Ascending aorta (tissue), 2 donors: ENCODE measurements at regions not wholly inside any gene's neighbourhood (a gene's known extent, or its start where the extent isn't known, plus 50 kb on each side); places are given as distances from the start of the nearest gene placed in this dataset.
"Not testable (repeated sequence)": the region's sequence is repeated elsewhere in the genome, so short reads cannot be mapped to it uniquely, and the experiment has no call there.

Experiments
- DNase-seq, 2 donors: peaks; one replicate each; pipeline ENCODE4 v3.0.0-alpha.2; 2019; ENCODE audit warnings: low spot score in 2 of 2
- H3K27ac ChIP-seq, 2 donors: fragments of 200-600 bp; sonication (generic); one replicate each; pipeline ENCODE4 v1.5.1; 2016 to 2017; ENCODE audit warnings: mild to moderate bottlenecking in 1 of 2
- H3K27me3 ChIP-seq: fragments of 200-600 bp; sonication (generic); one replicate; pipeline ENCODE4 v1.5.1; 2017
- H3K36me3 ChIP-seq, 2 donors: fragments of 200-600 bp; sonication (generic); one replicate each; pipeline ENCODE4 v1.5.1; 2016
- H3K4me1 ChIP-seq, 2 donors: fragments of 200-600 bp; sonication (generic); one replicate each; pipeline ENCODE4 v1.5.1; 2016 to 2017; ENCODE audit warnings: mild to moderate bottlenecking in 1 of 2
- H3K4me3 ChIP-seq, 2 donors: fragments of 200-600 bp; sonication (generic); one replicate each; pipeline ENCODE4 v1.5.1; 2016 to 2017; ENCODE audit warnings: mild to moderate bottlenecking in 1 of 2
- H3K9me3 ChIP-seq, 2 donors: fragments of 200-600 bp; sonication (generic); one replicate each; pipeline ENCODE4 v1.5.1; 2016
- intact Hi-C: fragments of 100-400 bp; cut with DNase I; formaldehyde crosslinking; loops from one replicate; pipeline ENCODE4 v1.15.1; 2023
- TF ChIP-seq, protein P1 (sequence below), 3 experiments: fragments of 200-600 bp in 2 of 3; fragments of 450-650 bp in 1 of 3; sonication (generic) in 2 of 3; IDR thresholded peaks; one replicate each; pipeline ENCODE4 v1.5.1; 2016 to 2019; ENCODE audit warnings: antibody characterized with exemption in 3 of 3, mild to moderate bottlenecking in 1 of 3, moderate library complexity in 1 of 3

- Histone ChIP-seq H3K4me1 (peaks cover 0 to 4% of the 10 kb centered on the region in 2 donors), H3K9me3 (no peaks in the 10 kb centered on the region), H3K36me3 (no peaks in the 10 kb centered on the region), H3K27me3 (no peaks in the 10 kb centered on the region), H3K27ac (no peak overlapping the region), H3K4me3 (no peak overlapping the region)
- intact Hi-C loops = loop anchor here (1.0 kb wide), 1 partner anchor 180 kb away; no protein-coding TSS in a partner anchor
- no peak for DNase-seq
- TF ChIP-seq, protein P1, sequence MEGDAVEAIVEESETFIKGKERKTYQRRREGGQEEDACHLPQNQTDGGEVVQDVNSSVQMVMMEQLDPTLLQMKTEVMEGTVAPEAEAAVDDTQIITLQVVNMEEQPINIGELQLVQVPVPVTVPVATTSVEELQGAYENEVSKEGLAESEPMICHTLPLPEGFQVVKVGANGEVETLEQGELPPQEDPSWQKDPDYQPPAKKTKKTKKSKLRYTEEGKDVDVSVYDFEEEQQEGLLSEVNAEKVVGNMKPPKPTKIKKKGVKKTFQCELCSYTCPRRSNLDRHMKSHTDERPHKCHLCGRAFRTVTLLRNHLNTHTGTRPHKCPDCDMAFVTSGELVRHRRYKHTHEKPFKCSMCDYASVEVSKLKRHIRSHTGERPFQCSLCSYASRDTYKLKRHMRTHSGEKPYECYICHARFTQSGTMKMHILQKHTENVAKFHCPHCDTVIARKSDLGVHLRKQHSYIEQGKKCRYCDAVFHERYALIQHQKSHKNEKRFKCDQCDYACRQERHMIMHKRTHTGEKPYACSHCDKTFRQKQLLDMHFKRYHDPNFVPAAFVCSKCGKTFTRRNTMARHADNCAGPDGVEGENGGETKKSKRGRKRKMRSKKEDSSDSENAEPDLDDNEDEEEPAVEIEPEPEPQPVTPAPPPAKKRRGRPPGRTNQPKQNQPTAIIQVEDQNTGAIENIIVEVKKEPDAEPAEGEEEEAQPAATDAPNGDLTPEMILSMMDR (IDR thresholded peaks at IDR 0.05) = peak; percentile 37 to 63 (median 43)
Observed at GRCh38 chr2:138090330-138090729, 126.1 kb downstream of the HNMT start.

DNA sequence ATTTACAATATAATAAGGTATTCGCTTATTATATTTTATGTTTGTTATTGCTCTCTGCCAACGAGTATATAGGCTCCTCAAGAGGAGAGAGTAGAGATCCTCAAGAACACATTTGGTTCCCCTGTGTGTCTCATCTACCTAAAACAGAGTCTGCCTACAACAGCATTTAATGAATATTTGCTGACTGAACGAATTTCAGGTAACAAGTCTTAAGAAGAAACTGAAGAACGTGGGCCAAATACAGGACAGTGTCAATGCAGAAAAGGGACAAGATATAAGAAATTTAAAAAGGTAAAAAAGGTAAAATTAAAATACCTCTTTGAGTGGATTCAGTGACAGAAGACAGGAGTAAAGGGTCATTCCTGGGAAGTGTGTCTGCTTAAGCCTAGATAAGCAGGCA is 129.2 kb downstream of the HNMT start:
- TF ChIP-seq, protein P1 (IDR thresholded peaks at IDR 0.05) = no peak
- no peak for DNase-seq
- intact Hi-C loops = no loop called here

DNA sequence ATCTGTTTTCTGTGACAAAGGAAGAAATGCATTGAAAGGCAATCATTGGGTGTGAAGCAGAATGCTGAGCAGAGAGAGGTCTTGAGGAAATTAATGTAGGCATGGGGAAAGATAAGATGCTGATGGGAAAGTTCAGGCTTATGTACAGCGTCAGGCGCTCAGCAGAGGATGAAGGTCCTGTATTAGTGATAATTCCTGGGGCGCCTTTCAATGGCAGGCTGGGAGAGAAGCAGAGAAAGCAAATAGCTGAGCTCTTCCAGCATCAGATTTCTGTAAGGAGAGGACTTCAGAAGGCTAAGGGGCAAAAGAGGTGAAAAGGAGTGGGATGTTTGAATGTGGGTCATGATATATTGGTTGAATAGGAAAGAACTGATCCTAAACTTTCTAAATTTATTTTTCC is 129.8 kb downstream of the HNMT start:
- H3K4me1 ChIP-seq = no peaks in the 10 kb centered on the region
- no peak overlapping the region for H3K4me3 ChIP-seq
- no peaks in the 10 kb centered on the region for H3K9me3 ChIP-seq
- no peaks in the 10 kb centered on the region for H3K27me3 ChIP-seq
- no peaks in the 10 kb centered on the region for H3K36me3 ChIP-seq
- TF ChIP-seq, protein P1 (IDR thresholded peaks at IDR 0.05) = no peak
- intact Hi-C loops = no loop called here
- DNase-seq = no peak
- H3K27ac ChIP-seq = no peak overlapping the region

More for the DNA sequence above, 129.2 kb downstream of the HNMT start:
- Histone ChIP-seq H3K27ac (no peak overlapping the region), H3K27me3 (no peaks in the 10 kb centered on the region), H3K4me3 (no peak overlapping the region), H3K4me1 (no peaks in the 10 kb centered on the region), H3K9me3 (no peaks in the 10 kb centered on the region), H3K36me3 (no peaks in the 10 kb centered on the region)

- intact Hi-C loops = no loop called here
- DNase-seq = no peak
- Histone ChIP-seq H3K4me1 (no peaks in the 10 kb centered on the region), H3K4me3 (no peak overlapping the region), H3K9me3 (no peaks in the 10 kb centered on the region), H3K27me3 (no peaks in the 10 kb centered on the region), H3K27ac (no peak overlapping the region), H3K36me3 (no peaks in the 10 kb centered on the region)
- TF ChIP-seq, protein P1 (IDR thresholded peaks at IDR 0.05) = no peak
Observed at GRCh38 chr2:138095336-138095735, 131.1 kb downstream of the HNMT start.

- H3K9me3 ChIP-seq, H3K27ac ChIP-seq, intact Hi-C loops, H3K4me1 ChIP-seq, H3K36me3 ChIP-seq, H3K4me3 ChIP-seq, H3K27me3 ChIP-seq, DNase-seq: not testable (repeated sequence)
Observed at GRCh38 chr2:138099288-138099687, 135.0 kb downstream of the HNMT start.

DNA sequence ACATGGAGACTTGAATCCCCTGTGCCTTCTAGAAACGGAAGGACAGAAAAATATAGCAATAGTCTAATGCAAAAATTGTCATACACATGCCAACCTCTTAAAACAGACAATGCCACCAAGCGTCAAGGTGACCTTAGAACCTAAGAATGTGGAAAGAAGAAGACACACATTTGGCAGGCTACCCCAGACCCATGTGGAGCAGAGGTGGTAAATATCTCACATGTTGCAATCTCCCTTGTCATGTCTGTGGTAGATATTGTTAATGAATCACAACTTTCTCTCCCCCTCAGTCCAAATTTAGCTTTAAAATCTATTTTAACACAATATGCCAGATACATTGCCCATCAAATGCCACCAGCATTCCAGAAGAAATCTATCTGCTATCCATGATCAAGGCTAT is 137.4 kb downstream of the HNMT start:
- no peak for DNase-seq
- TF ChIP-seq, protein P1 (IDR thresholded peaks at IDR 0.05) = no peak
- no peak overlapping the region for H3K27ac ChIP-seq
- no peak overlapping the region for H3K4me3 ChIP-seq
- intact Hi-C loops = no loop called here
- H3K36me3 ChIP-seq = no peaks in the 10 kb centered on the region
- H3K27me3 ChIP-seq = no peaks in the 10 kb centered on the region
- H3K9me3 ChIP-seq = no peaks in the 10 kb centered on the region
- H3K4me1 ChIP-seq = no peaks in the 10 kb centered on the region
